ENCODE measurements at regions not wholly inside any gene's neighbourhood (a gene's known extent, or its start where the extent isn't known, plus 50 kb on each side); places are given as distances from the start of the nearest gene placed in this dataset.
"Not testable (repeated sequence)": the region's sequence is repeated elsewhere in the genome, so short reads cannot be mapped to it uniquely, and the experiment has no call there.

- no peak overlapping the region for H3K27ac ChIP-seq
- no peak for TF ChIP-seq CTCF (conservative IDR thresholded peaks at IDR 0.05)
Observed at GRCh38 chr21:32955311-32956060, 70.2 kb upstream of the OLIG2 start.

- TF ChIP-seq CTCF (conservative IDR thresholded peaks at IDR 0.05): no peak
- H3K27ac ChIP-seq: no peak overlapping the region
Observed at GRCh38 chr21:32956061-32956656, 69.6 kb upstream of the OLIG2 start.

- TF ChIP-seq CTCF (conservative IDR thresholded peaks at IDR 0.05): no peak
- no peak overlapping the region for H3K27ac ChIP-seq
Observed at GRCh38 chr21:32957545-32957944, 68.2 kb upstream of the OLIG2 start.

GRCh38 chr21:32958288-32959002 is 67.3 kb upstream of the OLIG2 start:
- H3K27ac ChIP-seq: no peak overlapping the region
- no peak for TF ChIP-seq CTCF (conservative IDR thresholded peaks at IDR 0.05)

- no peak for TF ChIP-seq CTCF (conservative IDR thresholded peaks at IDR 0.05)
- no peak overlapping the region for H3K27ac ChIP-seq
Observed at GRCh38 chr21:32962268-32962667, 63.5 kb upstream of the OLIG2 start.

- H3K27ac ChIP-seq: no peak overlapping the region
- TF ChIP-seq CTCF (conservative IDR thresholded peaks at IDR 0.05): no peak
Observed at GRCh38 chr21:32965129-32965680, 60.5 kb upstream of the OLIG2 start.

- TF ChIP-seq CTCF (conservative IDR thresholded peaks at IDR 0.05): no peak
Observed at GRCh38 chr21:32966120-32966519, 59.6 kb upstream of the OLIG2 start.

GRCh38 chr21:32968103-32968502 is 57.6 kb upstream of the OLIG2 start:
- H3K27ac ChIP-seq: not testable (repeated sequence)

More at GRCh38 chr21:32966120-32966519, 59.6 kb upstream of the OLIG2 start:
- H3K27ac ChIP-seq: no peak overlapping the region
